SK-N-MC (cell line): ENCODE measurements at regions not wholly inside any gene's neighbourhood (a gene's known extent, or its start where the extent isn't known, plus 50 kb on each side); places are given as distances from the start of the nearest gene placed in this dataset.
A peak's percentile ranks its signal among the peaks of the same experiment; 100 is the strongest.
"Not testable (repeated sequence)": the region's sequence is repeated elsewhere in the genome, so short reads cannot be mapped to it uniquely, and the experiment has no call there.

Source experiments
- DNase-seq: peaks from one replicate; pipeline ENCODE4 v3.0.0-alpha.2; 2011; ENCODE audit warnings: low read depth, low spot score
- H3K27ac ChIP-seq: fragments of 200-600 bp; sonication (generic); 2 replicates; pipeline ENCODE4 v1.5.1; 2016; ENCODE audit warnings: mixed run types
- H3K36me3 ChIP-seq: fragments of 200-600 bp; sonication (generic); 2 replicates; pipeline ENCODE4 v1.6.1; 2017; ENCODE audit warnings: antibody characterized with exemption, low read length, mixed read lengths; ENCODE audit not compliant: insufficient read depth
- H3K4me3 ChIP-seq: fragments of 200-600 bp; sonication (generic); 2 replicates; pipeline ENCODE4 v1.5.1; 2016
- H3K9ac ChIP-seq: fragments of 200-600 bp; sonication (generic); 2 replicates; pipeline ENCODE4 v1.8.0; 2017; ENCODE audit warnings: mixed run types, mixed read lengths; ENCODE audit not compliant: insufficient read length
- H3K9me3 ChIP-seq: fragments of 200-600 bp; sonication (generic); 2 replicates; pipeline ENCODE4 v1.6.1; 2017; ENCODE audit warnings: low read depth, mild to moderate bottlenecking, antibody characterized with exemption, low read length, moderate library complexity, mixed read lengths
- EZH2 ChIP-seq: fragments of 200-600 bp; sonication (generic); IDR thresholded peaks from one replicate; pipeline ENCODE4 v1.6.1; 2017; ENCODE audit warnings: antibody characterized with exemption
- FOXP2 ChIP-seq: optimal IDR thresholded peaks from 2 replicates; pipeline ENCODE3; 2011; ENCODE audit warnings: mild to moderate bottlenecking, moderate library complexity; ENCODE audit not compliant: insufficient read depth; ENCODE audit errors: extremely low read length, control extremely low read depth
- POLR2AphosphoS5 ChIP-seq: IDR thresholded peaks from 2 replicates; pipeline ENCODE4 v1.6.1; 2012; ENCODE audit warnings: mild to moderate bottlenecking, low read depth, low read length, borderline replicate concordance

GRCh38 chr3:104190681-104191080, 1176.0 kb upstream of the ALCAM start:
- Histone ChIP-seq H3K36me3 (no peaks in the 10 kb centered on the region), H3K9ac (no peak overlapping the region), H3K9me3 (no peaks in the 10 kb centered on the region; the same call in 1 of the 2 replicates), H3K27ac (peak overlapping the region; percentile 69), H3K4me3 (no peak overlapping the region)
- TF ChIP-seq EZH2 (no peak), FOXP2 (no peak), POLR2AphosphoS5 (no peak)
- DNase-seq: no peak

DNA sequence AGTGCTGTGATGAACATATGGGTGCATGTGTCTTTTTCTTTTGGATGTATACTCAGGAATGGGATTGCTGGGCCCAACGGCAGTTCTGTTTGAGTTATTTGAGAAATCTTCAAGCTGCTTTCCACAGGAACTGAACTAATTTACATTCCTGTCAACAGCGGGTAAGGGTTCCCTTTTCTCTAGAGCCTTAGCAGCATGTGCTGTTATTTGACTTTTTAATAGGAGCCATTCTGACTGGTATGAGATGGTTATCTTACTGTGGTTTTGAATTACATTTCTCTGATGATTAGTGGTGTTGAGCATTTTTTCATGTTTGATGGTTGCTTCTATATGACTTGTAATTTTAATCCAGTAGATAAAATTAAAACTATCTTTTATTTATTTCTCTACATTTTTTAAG, 1168.6 kb upstream of the ALCAM start:
- DNase-seq: peak; percentile 59
- Histone ChIP-seq H3K27ac (no peak overlapping the region), H3K9me3 (no peaks in the 10 kb centered on the region; the same call in 1 of the 2 replicates), H3K9ac (no peak overlapping the region), H3K36me3 (no peaks in the 10 kb centered on the region), H3K4me3 (no peak overlapping the region)
- TF ChIP-seq POLR2AphosphoS5: no peak; the same call in 1 of the 2 replicates
- no peak for TF ChIP-seq FOXP2
- no peak for TF ChIP-seq EZH2

DNA sequence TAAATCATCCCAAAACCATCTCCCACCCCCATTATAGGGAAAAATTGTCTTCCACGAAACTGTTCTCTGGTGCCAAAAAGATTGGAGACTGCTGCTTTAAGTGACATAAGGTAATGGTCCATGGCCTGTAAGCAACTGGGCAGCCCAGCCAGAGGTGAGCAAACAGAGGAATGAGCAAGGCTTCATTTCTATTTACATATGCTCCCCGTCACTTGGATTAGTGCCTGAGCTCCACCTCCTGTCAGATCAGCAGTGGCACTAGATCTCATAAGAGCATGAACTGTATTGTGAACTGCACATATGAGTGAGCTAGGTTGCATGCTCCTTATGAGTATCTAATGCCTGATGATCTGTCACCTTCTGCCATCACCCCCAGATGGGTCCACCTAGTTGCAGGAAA, 1159.8 kb upstream of the ALCAM start:
- no peak overlapping the region for H3K27ac ChIP-seq
- H3K9ac ChIP-seq: no peak overlapping the region
- TF ChIP-seq EZH2 (no peak), FOXP2 (no peak), POLR2AphosphoS5 (no peak)
- no peaks in the 10 kb centered on the region for H3K36me3 ChIP-seq
- no peak for DNase-seq
- H3K4me3 ChIP-seq: no peak overlapping the region
- H3K9me3 ChIP-seq: no peaks in the 10 kb centered on the region

GRCh38 chr3:104214277-104214676, 1152.4 kb upstream of the ALCAM start:
- H3K4me3 ChIP-seq: no peak overlapping the region
- no peaks in the 10 kb centered on the region for H3K36me3 ChIP-seq
- TF ChIP-seq EZH2 (no peak), FOXP2 (no peak), POLR2AphosphoS5 (no peak)
- H3K9ac ChIP-seq: no peak overlapping the region
- H3K9me3 ChIP-seq: no peaks in the 10 kb centered on the region
- H3K27ac ChIP-seq: no peak overlapping the region
- DNase-seq: no peak

DNA sequence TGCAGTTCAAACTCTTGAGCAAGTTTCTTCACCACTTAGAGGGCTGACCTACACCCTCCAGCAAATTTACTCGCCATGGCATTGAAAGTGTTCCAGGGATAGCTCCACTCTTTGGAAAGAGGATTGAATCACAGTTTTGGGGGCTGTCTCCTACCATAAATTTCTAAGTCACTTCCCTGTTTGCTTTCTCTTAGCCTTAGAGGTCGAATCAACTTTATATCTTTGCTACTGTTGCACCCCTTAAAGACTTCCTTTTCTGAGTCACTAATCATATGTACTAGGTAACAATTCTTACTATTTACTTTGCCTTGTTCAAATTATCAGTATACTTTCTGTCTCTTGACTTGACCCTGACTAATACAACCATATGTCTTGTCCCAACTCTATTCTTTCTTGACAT, 1151.8 kb upstream of the ALCAM start:
- Histone ChIP-seq H3K9me3 (no peaks in the 10 kb centered on the region), H3K4me3 (no peak overlapping the region), H3K36me3 (no peaks in the 10 kb centered on the region), H3K27ac (no peak overlapping the region), H3K9ac (no peak overlapping the region)
- TF ChIP-seq EZH2 (no peak), FOXP2 (no peak), POLR2AphosphoS5 (no peak)
- DNase-seq: no peak

- H3K4me3 ChIP-seq, H3K27ac ChIP-seq, H3K9ac ChIP-seq, H3K36me3 ChIP-seq, DNase-seq, H3K9me3 ChIP-seq: not testable (repeated sequence)
Observed at GRCh38 chr3:104219046-104219445, 1147.7 kb upstream of the ALCAM start.

GRCh38 chr3:104234442-104235194, 1132.1 kb upstream of the ALCAM start:
- no peaks in the 10 kb centered on the region for H3K9me3 ChIP-seq
- H3K9ac ChIP-seq: no peak overlapping the region
- TF ChIP-seq POLR2AphosphoS5 (no peak), EZH2 (no peak), FOXP2 (no peak)
- no peaks in the 10 kb centered on the region for H3K36me3 ChIP-seq
- H3K27ac ChIP-seq: no peak overlapping the region
- H3K4me3 ChIP-seq: no peak overlapping the region
- no peak for DNase-seq

DNA sequence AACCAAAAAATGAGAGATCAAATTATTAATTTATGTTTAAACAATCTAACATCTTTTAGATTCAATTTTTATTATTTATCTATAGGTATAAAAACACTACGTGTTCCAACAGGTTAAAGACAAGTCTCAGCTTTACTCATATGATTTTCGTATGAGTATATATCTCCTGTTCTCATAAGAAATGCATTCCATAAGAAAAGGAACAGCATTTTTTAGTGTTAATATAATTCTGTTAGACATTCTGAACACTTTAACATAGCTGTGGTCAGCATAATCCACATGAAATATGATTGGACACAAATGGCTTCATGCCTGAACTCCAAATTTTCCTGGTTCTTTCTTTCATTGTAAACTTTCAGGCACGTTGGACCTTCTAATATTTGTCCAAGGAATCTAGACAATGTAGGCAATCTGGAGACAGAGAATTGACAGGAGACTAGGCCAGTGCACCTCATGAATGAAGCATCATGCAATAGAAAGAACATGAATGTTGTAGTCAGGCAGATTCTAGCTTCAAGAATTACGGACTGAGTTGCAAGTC, 1122.0 kb upstream of the ALCAM start:
- TF ChIP-seq FOXP2 (no peak), POLR2AphosphoS5 (no peak), EZH2 (no peak)
- H3K9ac ChIP-seq: peak overlapping the region; percentile 54
- DNase-seq: no peak
- H3K4me3 ChIP-seq: peak overlapping the region; percentile 58
- peak overlapping the region; percentile 92 for H3K27ac ChIP-seq
- no peaks in the 10 kb centered on the region for H3K36me3 ChIP-seq
- no peaks in the 10 kb centered on the region for H3K9me3 ChIP-seq

GRCh38 chr3:104245261-104245660, 1121.4 kb upstream of the ALCAM start:
- Histone ChIP-seq H3K36me3 (no peaks in the 10 kb centered on the region), H3K27ac (peak overlapping the region; percentile 92), H3K9ac (peak overlapping the region; percentile 54), H3K9me3 (no peaks in the 10 kb centered on the region), H3K4me3 (peak overlapping the region; percentile 58)
- TF ChIP-seq EZH2 (no peak), FOXP2 (no peak), POLR2AphosphoS5 (no peak)
- no peak for DNase-seq
